HG03066 (cell line): ENCODE measurements at regions not wholly inside any gene's neighbourhood (a gene's known extent, or its start where the extent isn't known, plus 50 kb on each side); places are given as distances from the start of the nearest gene placed in this dataset.

Source experiments
- ATAC-seq: cut with Tn5 transposase; IDR thresholded peaks from one replicate; pipeline ENCODE4 v1.9.1; 2021; ENCODE audit warnings: low read depth; ENCODE audit not compliant: unreplicated experiment

DNA sequence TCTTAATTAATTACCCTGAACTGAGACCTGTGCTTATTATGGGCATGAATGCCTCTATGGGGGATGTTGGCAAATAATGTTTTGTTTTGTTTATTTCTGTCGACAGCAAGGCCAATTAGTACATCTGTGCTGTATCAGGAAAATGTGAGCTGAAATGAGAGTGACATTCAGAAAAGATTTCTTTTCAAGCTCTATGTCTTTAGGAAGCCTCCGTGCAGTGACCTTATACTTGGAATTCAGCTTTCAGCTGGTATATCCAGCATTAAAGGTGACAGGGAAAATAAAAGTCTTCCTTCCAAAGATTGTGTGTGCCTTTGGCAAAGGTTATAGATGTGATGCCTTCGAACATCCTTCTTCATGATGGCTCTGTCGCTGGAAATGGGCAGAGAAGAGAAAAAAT, 1061.1 kb downstream of the SORCS3 start:
- no peak for ATAC-seq

DNA sequence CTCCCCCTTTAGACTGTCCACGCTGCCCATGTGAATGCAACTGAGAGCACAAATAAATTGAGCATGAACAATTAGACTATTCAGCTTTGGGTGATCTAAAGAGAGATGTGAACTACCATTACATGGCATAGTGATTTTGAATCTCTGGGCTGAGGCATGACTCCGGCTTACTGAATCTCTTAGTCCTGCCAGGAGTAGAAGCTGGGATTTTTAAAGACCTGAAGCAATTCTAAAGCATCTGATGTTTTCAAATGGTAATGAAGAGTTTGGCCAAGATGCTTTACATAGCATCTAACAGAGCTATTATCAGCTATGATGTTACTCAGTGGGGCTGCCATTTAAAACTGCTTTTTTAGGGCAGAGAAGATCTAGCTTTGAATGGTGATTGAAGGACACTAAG, 1059.1 kb downstream of the SORCS3 start:
- no peak for ATAC-seq

DNA sequence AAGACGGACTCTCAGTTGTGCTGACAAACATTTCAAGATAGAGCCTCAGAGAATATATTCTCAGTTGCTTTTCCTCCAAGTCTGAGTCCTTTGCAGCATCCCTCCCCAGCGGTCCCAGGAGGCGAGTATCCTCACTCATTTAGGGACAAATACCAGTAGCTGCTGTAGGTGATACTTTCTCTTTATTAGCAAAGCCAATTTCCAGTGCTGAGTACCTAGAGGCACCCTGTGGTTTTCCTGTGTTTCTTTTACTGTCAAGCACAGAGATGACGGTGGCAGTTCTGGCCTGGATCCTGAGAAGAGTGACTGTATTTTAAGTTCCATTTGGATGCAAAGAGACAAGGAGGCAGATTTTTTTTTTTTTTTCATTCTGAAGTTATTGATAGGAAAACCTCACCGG, 1058.4 kb downstream of the SORCS3 start:
- ATAC-seq, result no peak

DNA sequence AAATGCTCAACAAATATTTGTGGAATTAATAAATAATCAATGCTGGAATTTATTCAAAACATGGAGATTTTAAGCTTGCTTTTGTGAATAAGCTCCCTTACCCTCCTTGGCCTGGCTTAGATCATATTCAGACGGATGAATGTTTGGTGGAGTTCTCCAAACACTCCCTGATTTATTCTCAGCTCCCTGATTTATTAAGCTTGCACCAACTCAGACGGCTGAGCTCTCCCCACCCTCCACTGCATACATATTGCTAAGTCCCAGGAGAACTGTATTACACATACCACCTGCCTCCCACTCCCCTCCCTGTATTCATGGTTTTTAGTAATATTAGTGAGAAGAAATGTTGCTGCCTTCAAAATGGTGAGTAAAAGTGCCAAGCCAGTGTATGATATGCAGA, 1057.5 kb downstream of the SORCS3 start:
- ATAC-seq, result no peak

DNA sequence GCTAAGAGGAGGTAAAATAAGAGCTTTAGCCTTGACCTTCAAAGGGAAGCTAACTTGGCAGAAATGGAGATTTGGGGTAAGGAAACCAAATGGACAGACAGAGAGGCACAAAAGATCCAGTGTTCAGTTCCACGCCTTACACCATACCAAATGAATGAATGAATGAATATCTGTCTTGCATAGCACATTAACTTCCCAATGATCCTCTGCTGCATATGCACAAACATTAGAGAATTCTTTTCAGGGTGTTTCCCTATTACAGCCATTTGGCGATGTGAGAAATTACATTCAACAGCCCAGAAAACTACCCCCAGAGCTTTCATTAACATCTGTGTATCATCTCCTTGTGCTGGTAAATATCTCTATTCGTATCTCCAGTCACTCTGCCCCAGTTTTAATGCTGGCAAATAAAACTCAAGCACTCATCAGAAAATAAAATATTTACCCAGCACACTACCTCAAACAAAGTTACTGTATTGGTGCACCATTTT, 1056.2 kb downstream of the SORCS3 start:
- no peak for ATAC-seq

DNA sequence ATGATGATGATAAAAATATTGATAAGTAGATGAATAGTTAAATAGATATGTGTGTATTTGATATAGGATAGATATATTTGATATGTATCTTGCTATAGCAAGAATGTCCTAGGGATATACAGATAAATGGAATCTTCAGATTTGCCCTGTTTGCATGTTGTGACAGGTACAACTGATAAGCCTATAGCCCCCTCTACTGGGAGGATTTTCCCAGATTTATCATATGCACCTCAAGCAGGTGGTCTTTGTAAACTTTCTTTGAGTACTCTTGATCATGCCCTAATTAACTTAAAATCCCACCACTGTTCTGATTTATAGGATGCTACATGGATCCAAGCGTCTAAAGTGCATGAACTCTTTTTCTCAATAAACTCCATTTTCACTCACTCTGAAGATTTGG, 1050.7 kb downstream of the SORCS3 start:
- no peak for ATAC-seq

DNA sequence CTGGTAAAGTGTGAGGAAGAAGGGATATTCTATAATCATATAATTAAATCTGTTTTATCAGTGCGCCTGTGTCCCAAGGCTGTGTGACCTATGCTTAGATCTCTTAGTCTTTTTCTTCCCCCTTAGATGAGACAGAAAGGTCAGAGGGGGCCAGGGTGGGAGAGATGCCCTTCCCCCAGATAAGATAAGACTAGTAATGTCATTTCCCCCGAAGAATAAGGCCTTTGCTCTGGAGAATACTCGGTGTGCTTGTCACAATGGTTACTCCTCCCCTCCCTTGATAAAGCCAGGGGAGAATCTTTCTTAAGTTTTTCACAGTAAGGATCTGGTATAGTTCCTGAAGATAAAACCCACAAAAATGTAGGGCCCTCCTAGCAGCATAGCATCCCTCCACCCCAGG, 1041.8 kb downstream of the SORCS3 start:
- no peak for ATAC-seq

DNA sequence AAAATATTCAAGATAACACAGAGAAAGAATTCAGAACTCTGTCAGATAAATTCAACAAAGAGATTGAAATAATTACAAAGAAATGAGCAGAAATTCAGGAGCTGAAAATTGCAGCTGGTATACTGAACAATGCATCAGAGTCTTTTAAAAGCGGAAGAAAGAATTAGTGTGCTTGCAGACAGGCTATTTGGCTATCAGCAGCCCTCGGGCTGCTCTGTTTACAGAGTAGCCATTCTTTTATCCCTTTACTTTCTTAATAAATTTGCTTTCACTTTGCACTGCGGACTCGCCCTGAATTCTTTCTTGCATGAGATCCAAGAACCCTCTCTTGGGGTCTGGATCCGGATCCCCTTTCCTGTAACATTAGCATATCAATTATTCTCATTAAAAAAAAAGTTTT, 1040.0 kb downstream of the SORCS3 start:
- ATAC-seq, result no peak

DNA sequence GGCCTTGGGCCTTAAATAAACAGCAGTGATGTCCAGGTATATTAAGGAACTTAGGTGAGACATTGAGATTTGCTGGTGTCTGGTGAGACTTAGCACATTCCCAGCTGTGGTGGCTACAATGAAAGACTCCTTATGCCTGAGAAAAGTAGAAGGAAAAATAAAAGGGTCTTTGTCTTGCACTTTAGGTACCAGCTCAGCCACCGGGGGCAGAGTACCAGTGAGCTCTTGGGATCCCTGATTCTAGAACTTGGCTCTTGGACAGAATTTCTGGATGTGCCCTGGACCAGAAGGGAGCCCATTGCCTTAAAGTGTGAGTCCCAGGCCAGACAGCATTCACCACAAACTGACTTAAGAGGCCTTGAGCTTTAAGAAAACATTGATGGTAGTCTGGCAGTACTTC, 1038.7 kb downstream of the SORCS3 start:
- no peak for ATAC-seq

DNA sequence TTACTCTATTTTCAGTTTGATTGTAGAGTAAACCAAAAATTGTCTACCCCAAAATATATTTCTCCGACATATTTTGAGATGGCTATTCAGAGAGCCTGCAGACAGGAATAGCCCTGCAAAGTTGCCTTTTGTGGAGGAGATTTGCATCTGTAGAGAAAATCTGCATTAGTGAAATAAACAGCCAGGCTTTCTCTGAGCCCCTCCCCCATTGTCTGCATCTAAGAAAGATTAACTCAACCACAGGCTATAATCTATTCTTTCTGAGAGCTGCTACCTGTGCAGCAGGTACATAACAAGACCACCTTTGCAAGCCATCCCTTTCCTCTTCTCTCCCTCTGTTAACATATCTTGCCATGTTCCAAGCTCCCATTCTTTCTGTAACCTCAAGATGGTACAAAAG, 1034.2 kb downstream of the SORCS3 start:
- no peak for ATAC-seq

DNA sequence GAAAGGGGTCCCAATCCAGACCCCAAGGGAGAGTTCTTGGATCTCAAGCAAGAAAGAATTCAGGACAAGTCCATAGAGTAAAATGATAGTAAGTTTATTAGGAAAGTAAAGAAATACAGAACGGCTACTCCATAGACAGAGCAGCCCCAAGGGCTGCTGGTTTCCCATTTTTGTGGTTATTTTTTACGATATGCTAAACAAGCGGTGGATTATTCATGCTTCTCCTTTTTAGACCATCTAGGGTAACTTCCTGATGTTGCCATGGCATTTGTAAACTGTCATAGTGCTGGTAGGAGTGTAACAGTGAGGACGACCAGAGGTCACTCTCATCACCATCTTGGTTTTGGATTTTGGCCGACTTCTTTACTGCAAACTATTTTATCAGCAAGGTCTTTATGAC, 1033.4 kb downstream of the SORCS3 start:
- ATAC-seq, result no peak

DNA sequence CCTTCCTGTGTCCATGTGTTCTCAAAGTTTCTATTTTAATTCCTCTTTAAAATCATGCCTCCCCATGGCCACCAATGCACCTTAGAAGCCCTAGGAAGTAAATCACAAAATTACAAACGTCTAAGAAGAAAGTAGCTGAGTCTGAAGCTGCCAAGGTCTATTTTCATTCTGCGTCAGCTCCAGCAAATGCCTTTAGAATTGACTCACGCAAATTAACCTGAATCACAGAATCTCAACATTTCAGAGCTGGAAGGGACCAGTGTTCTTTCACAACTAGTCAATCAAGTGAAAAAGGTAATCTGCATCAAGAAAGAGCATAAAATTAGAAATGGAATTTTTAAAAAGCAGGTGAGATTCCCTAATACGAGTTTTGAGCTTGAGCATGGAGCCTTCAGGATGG, 1017.6 kb downstream of the SORCS3 start:
- ATAC-seq, result no peak

DNA sequence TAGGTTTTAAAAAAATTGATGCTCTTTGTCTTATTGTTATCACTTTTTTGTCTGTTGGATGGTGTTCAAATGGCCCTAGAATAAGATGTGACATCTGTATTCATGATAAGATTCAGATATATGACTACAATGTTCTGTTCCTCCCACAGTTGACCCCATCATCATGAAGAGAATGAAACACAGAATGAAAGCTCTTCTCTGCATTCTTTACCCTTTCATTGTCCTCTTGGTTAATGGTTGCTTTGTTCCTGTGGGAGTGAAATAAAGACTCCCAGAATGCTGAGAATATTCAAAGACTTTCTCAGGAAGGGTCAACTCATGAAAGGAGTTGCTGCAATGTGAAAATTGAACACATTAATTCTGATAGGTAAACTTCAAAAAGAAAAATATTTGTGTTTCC, 1015.8 kb downstream of the SORCS3 start:
- ATAC-seq, result no peak

DNA sequence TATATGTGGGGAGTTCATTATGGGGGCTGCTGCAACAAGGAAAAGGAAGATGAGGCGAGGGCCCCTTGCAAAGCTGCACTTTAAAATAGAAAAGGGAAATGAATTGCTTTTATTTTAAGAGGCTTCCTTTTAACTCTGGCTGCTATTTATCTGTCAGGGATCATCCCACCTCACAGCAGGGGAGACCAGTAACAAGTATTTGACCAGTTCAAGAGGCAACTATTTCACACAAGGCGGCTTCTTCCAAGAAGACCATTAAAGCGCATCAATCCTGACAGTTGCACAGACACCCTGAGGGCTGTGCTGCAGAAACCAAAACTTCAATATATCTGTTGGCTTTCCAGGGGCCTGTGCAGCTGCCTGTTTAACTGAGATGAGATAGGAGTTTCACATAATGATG, 1009.2 kb downstream of the SORCS3 start:
- ATAC-seq, result no peak

DNA sequence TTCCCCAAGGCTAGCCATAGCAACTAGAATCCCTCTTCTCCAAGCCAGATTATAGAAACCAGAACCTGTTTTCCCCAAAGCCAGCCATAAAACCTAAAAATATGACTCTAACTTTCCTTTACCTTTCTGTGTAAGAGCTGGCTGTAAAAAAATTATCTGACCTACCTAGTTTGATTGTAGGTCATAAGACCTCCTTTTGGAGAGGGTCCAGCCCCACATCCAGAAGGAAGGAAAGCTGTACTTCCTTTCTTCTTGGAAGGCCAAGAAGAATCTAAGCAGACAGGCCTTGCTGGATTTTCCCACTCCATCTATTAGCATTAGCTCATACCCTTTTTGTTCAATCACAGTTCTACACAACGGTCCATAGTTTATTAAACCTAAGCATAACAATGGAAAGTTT, 1006.3 kb downstream of the SORCS3 start:
- ATAC-seq, result no peak

DNA sequence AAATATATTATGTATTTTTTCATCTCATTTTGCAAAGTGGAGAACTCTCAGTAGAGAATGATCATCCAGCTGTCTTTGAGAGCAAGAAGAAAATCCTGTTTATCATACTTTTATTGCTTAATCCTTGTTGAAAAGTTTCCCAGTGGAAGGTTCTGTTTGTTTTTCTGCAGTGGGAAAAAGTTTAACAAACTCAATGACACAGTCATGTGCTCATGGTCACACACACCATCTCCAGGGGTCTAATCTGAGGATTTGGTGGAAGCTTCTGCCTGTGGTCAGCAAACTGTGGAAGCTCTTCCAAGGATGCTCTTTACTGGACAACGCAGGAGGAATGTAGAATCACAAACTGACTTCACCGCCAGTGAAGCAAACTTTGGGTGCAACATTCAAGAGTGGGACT, 1003.9 kb downstream of the SORCS3 start:
- no peak for ATAC-seq

DNA sequence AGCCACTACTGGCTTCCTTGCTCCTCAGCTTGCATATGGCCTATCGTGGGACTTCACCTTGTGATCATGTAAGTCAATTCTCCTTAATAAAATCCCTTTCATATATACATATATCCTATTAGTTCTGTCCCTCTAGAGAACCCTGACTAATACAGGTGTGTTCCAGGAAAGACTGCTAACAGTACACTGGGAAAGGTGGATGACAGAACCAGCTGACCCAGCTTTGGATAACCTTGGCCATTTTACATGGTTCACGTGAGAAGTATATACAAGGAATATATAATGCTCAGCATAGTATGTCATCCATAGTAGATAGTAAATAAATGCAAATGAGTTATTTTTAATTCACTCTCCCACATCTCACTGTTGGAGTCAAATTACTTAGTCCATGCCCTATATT, 1003.5 kb downstream of the SORCS3 start:
- no peak for ATAC-seq

DNA sequence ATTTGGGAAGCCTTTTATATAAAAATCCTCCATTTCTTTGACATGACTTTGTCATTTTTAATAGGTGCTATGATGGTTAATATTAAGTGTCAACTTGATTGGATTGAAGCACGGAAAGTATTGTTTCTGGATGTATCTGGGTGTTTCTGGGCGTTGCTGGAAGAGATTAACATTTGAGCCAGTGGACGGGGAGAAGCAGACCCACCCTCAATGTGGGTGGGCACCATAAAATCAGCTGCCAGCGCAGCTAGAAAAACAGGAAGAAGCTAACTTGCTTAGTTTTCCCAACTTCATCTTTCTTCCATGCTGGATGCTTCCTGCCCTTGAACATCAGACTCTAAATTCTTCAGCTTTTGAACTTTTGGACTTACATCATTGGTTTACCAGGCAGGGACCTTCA, 1003.0 kb downstream of the SORCS3 start:
- no peak for ATAC-seq

DNA sequence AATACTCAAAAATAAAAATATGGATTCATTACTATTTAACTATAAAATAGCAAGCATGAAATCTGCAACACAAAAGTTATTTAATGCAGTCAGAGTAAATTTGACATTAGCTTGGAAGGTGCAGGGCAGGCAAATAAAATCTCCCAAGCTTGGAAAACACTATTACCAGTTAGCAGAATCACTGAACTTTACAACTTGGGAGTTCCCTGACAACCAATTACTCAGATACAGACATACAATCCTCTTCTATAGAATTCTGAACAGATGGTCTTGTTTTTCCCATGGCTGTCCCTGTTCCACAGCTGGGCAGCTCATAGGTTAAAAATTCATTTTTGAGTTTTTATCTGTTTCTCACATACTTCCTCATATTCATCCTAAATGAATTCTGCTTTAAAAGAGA, 1002.6 kb downstream of the SORCS3 start:
- ATAC-seq, result no peak

DNA sequence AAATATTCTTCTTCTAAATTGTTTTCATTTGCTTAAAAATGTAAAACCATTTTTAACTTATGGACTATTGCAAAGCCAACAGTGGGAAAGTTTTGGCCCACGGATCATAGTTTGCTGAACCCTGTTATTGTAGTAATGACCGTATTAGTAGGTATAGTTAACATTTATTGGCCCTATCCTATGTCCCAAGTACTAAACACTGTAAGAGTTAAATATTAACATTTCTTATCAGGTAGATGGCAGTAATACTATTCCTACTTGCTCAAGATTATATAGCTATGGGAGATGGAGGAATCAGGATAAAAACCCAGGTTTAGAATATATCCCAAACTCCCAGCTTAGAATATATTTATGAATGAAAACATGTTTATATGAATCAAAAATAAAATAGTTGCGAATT, 993.2 kb downstream of the SORCS3 start:
- no peak for ATAC-seq

DNA sequence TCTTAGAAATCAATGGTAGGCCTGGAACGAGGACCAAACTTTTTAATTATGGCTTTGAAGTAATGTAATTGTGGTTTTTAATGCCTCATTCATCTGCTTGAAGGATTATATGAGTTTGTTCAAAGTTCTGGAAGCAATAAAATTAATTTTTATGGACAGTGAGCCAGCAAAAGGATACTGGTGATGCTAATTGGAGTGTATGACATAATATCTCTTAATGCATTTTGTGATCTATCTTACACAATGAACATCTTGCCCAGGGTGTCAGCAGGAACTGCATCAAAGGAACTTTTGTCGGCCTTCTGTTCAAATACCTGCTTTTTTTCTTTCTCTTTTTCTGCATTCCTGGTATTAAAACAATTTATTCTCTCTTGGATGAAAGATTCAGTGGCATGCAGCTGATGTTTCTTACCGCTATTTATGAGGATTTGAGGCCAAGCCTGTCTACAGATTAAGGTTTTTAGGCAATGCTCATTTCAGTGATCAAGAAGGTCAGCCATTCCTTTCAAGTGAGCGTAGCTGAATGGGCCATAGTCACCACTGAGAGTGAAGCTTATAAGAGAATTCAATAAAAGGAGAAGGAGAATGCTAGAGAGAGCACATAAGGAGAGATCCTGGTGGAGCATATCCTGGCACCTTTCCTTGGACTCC, 974.8 kb downstream of the SORCS3 start:
- no peak for ATAC-seq

DNA sequence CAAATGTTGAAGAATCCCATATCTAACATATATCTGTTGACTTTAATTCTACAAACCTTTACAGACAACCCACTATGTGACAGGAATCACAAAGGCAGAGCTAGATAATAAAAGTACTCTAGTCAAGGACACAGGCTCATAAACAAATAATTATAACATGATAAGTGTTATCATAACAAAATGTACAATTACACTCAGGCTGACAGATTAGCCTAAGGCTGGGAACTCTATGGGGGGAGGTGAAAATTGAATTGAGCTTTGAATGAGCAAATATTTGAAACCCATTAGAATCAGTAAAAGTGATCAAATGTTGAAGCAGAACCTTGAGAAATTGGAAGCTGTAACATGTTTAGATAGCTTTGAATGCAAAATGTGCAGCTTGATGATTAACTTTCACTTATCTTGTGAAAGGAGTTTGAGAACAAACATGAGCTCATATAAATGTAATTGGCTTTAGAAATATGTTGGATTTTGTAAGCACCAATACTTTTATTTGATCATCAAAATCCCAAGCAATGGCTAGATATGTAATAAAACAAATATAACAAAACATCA, 970.2 kb downstream of the SORCS3 start:
- no peak for ATAC-seq

DNA sequence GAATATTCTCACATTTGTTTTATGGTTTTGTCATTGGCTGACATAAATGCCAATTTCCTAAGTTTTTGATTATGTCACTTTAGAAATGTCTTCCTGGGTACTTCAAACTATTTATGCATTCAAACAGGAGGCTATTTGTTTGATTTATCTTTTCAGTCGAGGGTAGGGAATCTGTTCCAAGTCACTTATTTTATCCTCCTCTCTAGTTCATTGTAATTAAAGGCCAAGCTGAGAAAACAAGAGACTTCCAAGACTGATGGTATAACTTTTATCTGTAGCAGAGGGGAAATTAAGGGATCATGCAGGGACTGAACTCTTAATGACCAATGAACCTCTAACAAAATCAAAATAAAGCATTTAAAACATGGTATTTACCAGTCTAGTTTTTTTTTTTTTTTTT, 968.4 kb downstream of the SORCS3 start:
- no peak for ATAC-seq
